ENCODE measurements at regions not wholly inside any gene's neighbourhood (a gene's known extent, or its start where the extent isn't known, plus 50 kb on each side); places are given as distances from the start of the nearest gene placed in this dataset.

DNA sequence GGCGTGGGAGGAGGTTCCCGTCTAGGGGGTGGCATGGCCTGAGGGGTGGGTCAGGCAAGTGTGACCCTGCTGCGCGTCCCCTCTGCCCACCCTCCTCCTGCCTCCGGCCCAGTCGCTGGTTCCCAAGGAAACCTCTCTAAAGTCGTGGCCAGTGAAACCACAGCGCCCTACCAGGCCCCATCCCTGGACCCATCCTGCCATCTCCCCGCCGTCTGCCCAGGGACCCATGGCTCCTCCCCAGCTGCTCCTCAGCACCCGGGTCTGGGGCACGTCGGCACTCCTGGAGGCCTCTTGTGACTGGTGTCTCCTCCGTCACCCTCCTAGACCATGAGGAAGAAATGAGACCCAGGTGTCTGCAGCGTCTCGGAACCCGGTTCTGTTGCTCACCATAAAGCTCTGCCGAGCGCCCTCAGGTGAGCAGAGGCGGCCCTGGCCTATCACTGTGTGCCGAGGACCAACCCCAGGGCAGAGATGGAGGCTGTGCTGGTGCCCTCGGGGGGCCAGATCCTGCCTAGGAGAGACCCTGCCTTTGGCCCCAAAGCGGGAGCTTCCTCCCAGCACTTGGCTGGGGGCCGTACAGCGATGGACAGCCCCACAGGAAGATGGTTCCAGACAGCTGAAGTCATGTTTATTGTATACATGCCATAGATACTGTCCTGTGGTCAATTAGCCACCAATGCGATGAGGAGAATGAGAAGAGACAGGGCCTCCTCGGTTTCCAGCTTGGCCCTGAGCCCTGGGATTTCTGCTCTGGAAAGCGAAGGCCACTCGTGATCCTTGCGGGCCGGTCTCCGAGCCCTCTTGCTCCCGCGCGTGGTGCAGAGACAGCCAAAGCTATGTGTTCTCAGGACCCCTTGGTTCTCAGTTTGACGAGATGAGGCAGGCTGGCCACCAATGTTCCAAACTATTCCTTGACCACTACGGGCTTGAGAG is 222.5 kb upstream of the RTL1 start:
- Mint-ChIP-seq H3K9me3 (ENCODE audit: unreplicated experiment) (no peaks in the 10 kb centered on the region), H3K4me3 (ENCODE audit: unreplicated experiment) (no peak overlapping the region), H3K36me3 (ENCODE audit: insufficient read depth, unreplicated experiment) (no peaks in the 10 kb centered on the region), H3K27ac (ENCODE audit: low read depth, unreplicated experiment) (no peak overlapping the region), H3K4me1 (ENCODE audit: insufficient read depth, unreplicated experiment) (no peaks in the 10 kb centered on the region), H3K27me3 (ENCODE audit: insufficient read depth, unreplicated experiment) (peaks cover 35% of the 10 kb centered on the region)
- DNase-seq (ENCODE audit: unreplicated experiment) = no peak
- intact Hi-C loops (cut with micrococcal nuclease) = no loop called here
- POLR2A ChIA-PET = no interaction called here
- CTCF ChIA-PET = no interaction called here
- TF ChIP-seq, protein P1, sequence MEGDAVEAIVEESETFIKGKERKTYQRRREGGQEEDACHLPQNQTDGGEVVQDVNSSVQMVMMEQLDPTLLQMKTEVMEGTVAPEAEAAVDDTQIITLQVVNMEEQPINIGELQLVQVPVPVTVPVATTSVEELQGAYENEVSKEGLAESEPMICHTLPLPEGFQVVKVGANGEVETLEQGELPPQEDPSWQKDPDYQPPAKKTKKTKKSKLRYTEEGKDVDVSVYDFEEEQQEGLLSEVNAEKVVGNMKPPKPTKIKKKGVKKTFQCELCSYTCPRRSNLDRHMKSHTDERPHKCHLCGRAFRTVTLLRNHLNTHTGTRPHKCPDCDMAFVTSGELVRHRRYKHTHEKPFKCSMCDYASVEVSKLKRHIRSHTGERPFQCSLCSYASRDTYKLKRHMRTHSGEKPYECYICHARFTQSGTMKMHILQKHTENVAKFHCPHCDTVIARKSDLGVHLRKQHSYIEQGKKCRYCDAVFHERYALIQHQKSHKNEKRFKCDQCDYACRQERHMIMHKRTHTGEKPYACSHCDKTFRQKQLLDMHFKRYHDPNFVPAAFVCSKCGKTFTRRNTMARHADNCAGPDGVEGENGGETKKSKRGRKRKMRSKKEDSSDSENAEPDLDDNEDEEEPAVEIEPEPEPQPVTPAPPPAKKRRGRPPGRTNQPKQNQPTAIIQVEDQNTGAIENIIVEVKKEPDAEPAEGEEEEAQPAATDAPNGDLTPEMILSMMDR (IDR thresholded peaks at IDR 0.05; ENCODE audit: unreplicated experiment) = no peak
- no TSS peak for BruUV-seq (replicated peaks)

DNA sequence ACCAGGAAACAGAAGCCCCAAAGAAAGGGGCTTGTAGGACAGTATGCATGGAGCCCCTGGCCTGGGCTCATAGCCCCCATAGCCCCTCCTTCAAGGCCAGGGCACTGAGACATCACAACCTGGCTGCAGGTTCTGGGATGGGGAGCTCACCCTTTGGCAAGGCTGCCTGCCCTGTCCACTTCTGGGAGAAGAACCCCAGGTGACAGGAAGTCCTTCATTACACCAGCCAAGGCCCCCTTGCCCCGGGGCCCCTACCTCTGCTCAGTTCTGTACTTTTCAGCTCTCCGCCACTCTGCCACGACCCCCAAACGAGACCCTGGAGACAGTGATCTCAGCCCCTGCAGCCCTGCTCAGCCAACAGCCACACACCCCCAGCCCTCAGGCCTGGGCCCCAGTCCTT is 223.2 kb upstream of the RTL1 start:
- ChIA-PET POLR2A (no interaction called here), CTCF (no interaction called here)
- H3K27me3 Mint-ChIP-seq (ENCODE audit: insufficient read depth, unreplicated experiment) = peaks cover 36% of the 10 kb centered on the region
- no TSS peak for BruUV-seq (replicated peaks)
- intact Hi-C loops (cut with micrococcal nuclease) = no loop called here
- TF ChIP-seq, protein P1 (IDR thresholded peaks at IDR 0.05; ENCODE audit: unreplicated experiment) = no peak
- no peaks in the 10 kb centered on the region for H3K4me1 Mint-ChIP-seq (ENCODE audit: insufficient read depth, unreplicated experiment)
- no peak for DNase-seq (ENCODE audit: unreplicated experiment)
- H3K4me3 Mint-ChIP-seq (ENCODE audit: unreplicated experiment) = no peak overlapping the region
- H3K9me3 Mint-ChIP-seq (ENCODE audit: unreplicated experiment) = no peaks in the 10 kb centered on the region
- H3K27ac Mint-ChIP-seq (ENCODE audit: low read depth, unreplicated experiment) = no peak overlapping the region
- no peaks in the 10 kb centered on the region for H3K36me3 Mint-ChIP-seq (ENCODE audit: insufficient read depth, unreplicated experiment)

DNA sequence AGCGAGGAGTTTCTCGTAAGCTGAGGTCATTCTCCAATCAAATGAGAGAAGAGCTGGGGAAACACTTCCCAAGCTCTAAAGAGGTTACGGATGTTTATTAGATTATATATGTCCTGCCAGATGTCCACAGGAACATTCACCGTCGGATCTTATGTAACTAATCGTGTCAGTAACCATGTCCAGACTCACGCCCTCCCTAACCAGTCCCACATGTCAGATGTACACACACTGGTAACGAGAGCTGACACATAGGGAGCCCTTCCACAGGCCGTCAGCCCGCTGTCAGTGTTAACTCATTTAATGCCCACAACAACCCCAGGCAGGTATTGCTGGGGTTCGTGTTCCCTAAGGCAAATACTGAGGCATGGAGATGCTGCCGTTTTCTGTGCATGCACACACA is 223.7 kb upstream of the RTL1 start:
- CTCF ChIA-PET = no interaction called here
- Mint-ChIP-seq H3K27me3 (ENCODE audit: insufficient read depth, unreplicated experiment) (peaks cover 36% of the 10 kb centered on the region), H3K4me3 (ENCODE audit: unreplicated experiment) (no peak overlapping the region), H3K27ac (ENCODE audit: low read depth, unreplicated experiment) (no peak overlapping the region), H3K4me1 (ENCODE audit: insufficient read depth, unreplicated experiment) (no peaks in the 10 kb centered on the region), H3K36me3 (ENCODE audit: insufficient read depth, unreplicated experiment) (no peaks in the 10 kb centered on the region), H3K9me3 (ENCODE audit: unreplicated experiment) (no peaks in the 10 kb centered on the region)
- TF ChIP-seq, protein P1 (IDR thresholded peaks at IDR 0.05; ENCODE audit: unreplicated experiment) = no peak
- BruUV-seq (replicated peaks) = no TSS peak
- DNase-seq (ENCODE audit: unreplicated experiment) = no peak
- POLR2A ChIA-PET = no interaction called here
- intact Hi-C loops (cut with micrococcal nuclease) = no loop called here

DNA sequence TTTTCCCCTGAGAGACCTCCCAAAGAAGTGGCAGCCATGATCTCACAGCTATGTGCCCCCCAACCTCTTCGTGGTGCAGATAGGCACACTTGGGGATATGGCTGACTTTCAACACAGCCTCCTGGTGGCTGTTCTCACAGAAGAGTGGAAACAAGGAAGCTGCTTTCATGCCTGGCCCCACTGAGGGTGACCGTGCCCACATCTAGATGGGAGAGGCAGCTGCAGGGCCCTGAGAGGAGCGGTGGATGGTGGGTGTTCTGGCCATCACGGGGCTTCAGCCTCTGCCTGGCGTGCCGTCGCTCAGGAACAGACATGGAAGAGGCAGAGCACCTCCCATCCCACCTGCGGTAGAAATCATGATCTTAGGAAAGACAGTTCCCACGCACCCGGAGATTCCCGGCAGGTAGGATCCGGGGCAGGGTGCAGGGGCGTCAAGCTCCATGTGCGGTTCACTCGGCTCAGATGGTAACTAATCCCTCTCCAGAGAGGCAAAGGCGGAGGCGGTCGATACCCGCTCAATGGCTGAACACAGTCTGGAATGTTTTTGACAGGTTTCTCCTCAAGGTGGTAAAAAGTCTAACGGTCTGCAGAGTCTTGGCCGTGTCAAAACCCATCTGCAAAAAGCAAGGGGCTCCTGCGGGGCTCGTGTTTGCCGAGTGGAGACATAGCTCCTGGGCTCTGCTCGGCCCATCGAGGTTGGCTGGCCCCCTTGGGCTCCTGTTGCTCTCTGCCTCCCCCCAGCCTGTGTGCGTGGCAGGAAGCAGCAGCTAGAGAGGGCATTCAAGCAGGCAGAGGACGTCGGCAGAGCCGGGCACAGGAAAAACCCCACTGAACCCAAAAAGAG is 225.2 kb upstream of the RTL1 start:
- ChIA-PET CTCF (no interaction called here), POLR2A (no interaction called here)
- Mint-ChIP-seq H3K9me3 (ENCODE audit: unreplicated experiment) (no peaks in the 10 kb centered on the region), H3K27me3 (ENCODE audit: insufficient read depth, unreplicated experiment) (peaks cover 36% of the 10 kb centered on the region), H3K27ac (ENCODE audit: low read depth, unreplicated experiment) (no peak overlapping the region), H3K4me3 (ENCODE audit: unreplicated experiment) (no peak overlapping the region), H3K36me3 (ENCODE audit: insufficient read depth, unreplicated experiment) (no peaks in the 10 kb centered on the region), H3K4me1 (ENCODE audit: insufficient read depth, unreplicated experiment) (no peaks in the 10 kb centered on the region)
- no peak for DNase-seq (ENCODE audit: unreplicated experiment)
- TF ChIP-seq, protein P1 (IDR thresholded peaks at IDR 0.05; ENCODE audit: unreplicated experiment) = no peak
- intact Hi-C loops (cut with micrococcal nuclease) = no loop called here
- BruUV-seq (replicated peaks) = no TSS peak
